Fibroblast of skin of left biceps (primary cell): ENCODE measurements at regions not wholly inside any gene's neighbourhood (a gene's known extent, or its start where the extent isn't known, plus 50 kb on each side); places are given as distances from the start of the nearest gene placed in this dataset.
"Not testable (repeated sequence)": the region's sequence is repeated elsewhere in the genome, so short reads cannot be mapped to it uniquely, and the experiment has no call there.

Experiments used
- DNase-seq, 2 experiments: peaks; one replicate each; pipeline ENCODE4 v3.0.0-alpha.2; 2013; ENCODE audit warnings: low read depth in 2 of 2

- DNase-seq = no peak
Observed at GRCh38 chr14:43172899-43173548, 1334.1 kb downstream of the FSCB start.

- no peak for DNase-seq
Observed at GRCh38 chr14:43169722-43170121, 1337.4 kb downstream of the FSCB start.

GRCh38 chr14:43168371-43168925, 1338.6 kb downstream of the FSCB start:
- DNase-seq = no peak

GRCh38 chr14:43166163-43166562, 1340.9 kb downstream of the FSCB start:
- no peak for DNase-seq

GRCh38 chr14:43165651-43166050, 1341.4 kb downstream of the FSCB start:
- no peak for DNase-seq

GRCh38 chr14:43161477-43161876, 1345.6 kb downstream of the FSCB start:
- DNase-seq = no peak

GRCh38 chr14:43157661-43158060, 1349.4 kb downstream of the FSCB start:
- DNase-seq = no peak

- DNase-seq = no peak
Observed at GRCh38 chr14:43155924-43156323, 1351.2 kb downstream of the FSCB start.

- no peak for DNase-seq
Observed at GRCh38 chr14:43155258-43155657, 1351.8 kb downstream of the FSCB start.

- no peak for DNase-seq
Observed at GRCh38 chr14:43147485-43147884, 1359.6 kb downstream of the FSCB start.

GRCh38 chr14:43145361-43145760, 1361.7 kb downstream of the FSCB start:
- DNase-seq = no peak

GRCh38 chr14:43143106-43143505, 1364.0 kb downstream of the FSCB start:
- no peak for DNase-seq

- no peak for DNase-seq
Observed at GRCh38 chr14:43141636-43142191, 1365.4 kb downstream of the FSCB start.

- no peak for DNase-seq
Observed at GRCh38 chr14:43140453-43140852, 1366.6 kb downstream of the FSCB start.

GRCh38 chr14:43135877-43136411, 1371.1 kb downstream of the FSCB start:
- no peak for DNase-seq

- DNase-seq = no peak
Observed at GRCh38 chr14:43132441-43132840, 1374.6 kb downstream of the FSCB start.

GRCh38 chr14:43128429-43128828, 1378.7 kb downstream of the FSCB start:
- not testable (repeated sequence) for DNase-seq

GRCh38 chr14:43127874-43128273, 1379.2 kb downstream of the FSCB start:
- DNase-seq = not testable (repeated sequence)

- DNase-seq = no peak
Observed at GRCh38 chr14:43123544-43123943, 1383.5 kb downstream of the FSCB start.

- no peak for DNase-seq
Observed at GRCh38 chr14:43119672-43120071, 1387.4 kb downstream of the FSCB start.

- DNase-seq = no peak
Observed at GRCh38 chr14:43116341-43116740, 1390.7 kb downstream of the FSCB start.

- no peak for DNase-seq
Observed at GRCh38 chr14:43105305-43105704, 1401.8 kb downstream of the FSCB start.

GRCh38 chr14:43090380-43090779, 1416.7 kb downstream of the FSCB start:
- DNase-seq = no peak
